ENCODE measurements at regions not wholly inside any gene's neighbourhood (a gene's known extent, or its start where the extent isn't known, plus 50 kb on each side); places are given as distances from the start of the nearest gene placed in this dataset.

DNA sequence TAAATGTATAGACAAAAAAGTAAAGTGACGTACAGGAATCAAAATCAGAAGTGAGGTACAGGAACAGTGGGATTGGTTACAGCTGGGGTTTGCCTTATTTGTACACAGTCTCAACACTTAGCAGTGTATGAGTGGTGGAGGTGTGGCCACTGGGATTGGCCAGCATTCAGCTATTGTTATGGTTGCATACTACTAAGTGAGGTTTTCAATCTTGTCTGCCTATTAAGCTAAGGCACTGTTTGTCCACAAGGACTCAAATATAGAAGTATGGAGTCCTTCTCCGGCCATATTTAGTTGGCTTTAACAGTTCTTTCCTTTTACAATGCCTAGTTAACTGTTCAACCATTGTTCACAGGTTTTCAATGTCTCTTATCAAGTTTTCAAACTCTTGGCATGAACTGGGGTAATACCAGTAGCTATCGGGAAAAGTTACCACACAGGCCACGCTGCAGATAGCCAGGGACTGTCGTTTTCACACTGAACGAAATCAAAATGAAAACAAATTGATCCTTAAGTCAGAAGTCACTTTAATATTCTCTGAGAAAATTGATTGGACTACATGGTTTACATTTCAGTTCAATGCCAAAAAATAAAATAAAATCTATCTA lies 176.0 kb upstream of the FREM1 start:
- TF ChIP-seq LEF1 (IDR thresholded peaks at IDR 0.05) (no peak), TCF7 (IDR thresholded peaks at IDR 0.05; ENCODE audit: borderline replicate concordance) (no peak)

Data from K562 (cell line).